ENCODE measurements at regions not wholly inside any gene's neighbourhood (a gene's known extent, or its start where the extent isn't known, plus 50 kb on each side); places are given as distances from the start of the nearest gene placed in this dataset.

- Histone ChIP-seq H3K4me3 (no peak overlapping the region), H3K4me1 (ENCODE audit: control insufficient read depth, insufficient read depth, low read length) (no peaks in the 10 kb centered on the region), H2AFZ (ENCODE audit: control insufficient read depth, low read depth, low read length) (no peak overlapping the region), H3K27me3 (replicated peaks in 1 of 2; ENCODE audit: control insufficient read depth in 2 of 2, insufficient read depth in 2 of 2, low read length in 1 of 2) (no peaks in the 10 kb centered on the region; a peak in 2 of 4 replicates), H3K9me3 (replicated peaks; ENCODE audit: control insufficient read depth, insufficient read depth, low read length) (no peaks in the 10 kb centered on the region), H3K36me3 (ENCODE audit: control insufficient read depth in 2 of 2, insufficient read depth in 2 of 2, low read length in 1 of 2) (no peaks in the 10 kb centered on the region), H3K79me2 (ENCODE audit: control insufficient read depth, insufficient read depth, low read length) (no peaks in the 10 kb centered on the region), H3K9ac (ENCODE audit: control insufficient read depth, insufficient read depth, low read length) (no peak overlapping the region), H4K20me1 (ENCODE audit: control insufficient read depth, insufficient read depth) (no peaks in the 10 kb centered on the region), H3K4me2 (ENCODE audit: control insufficient read depth, insufficient read depth) (no peak overlapping the region), H3K27ac (ENCODE audit: control insufficient read depth, insufficient read depth) (no peak overlapping the region)
- no TSS peak for BruUV-seq (replicated peaks)
- intact Hi-C loops (cut with micrococcal nuclease; ENCODE audit: unreplicated experiment): no loop called here
- WGBS (ENCODE audit: insufficient coverage, insufficient replicate concordance, low lambda C conversion rate, missing lambda C conversion rate): under 1% methylated on average over 8 of the region's 8 CpGs
- in situ Hi-C loops (cut with MboI): no loop called here
- POLR2A ChIA-PET: no interaction called here
- SMC1A ChIA-PET (ENCODE audit: uncharacterized antibody, unreplicated experiment): no interaction called here
- RAD21 ChIA-PET (ENCODE audit: unreplicated experiment): no interaction called here
- no peak for ATAC-seq
- no peak for DNase-seq (ENCODE audit: low read depth, low spot score)
- FAIRE-seq: no peak
- CTCF ChIA-PET: no interaction called here
- TF ChIP-seq HCFC1 (IDR thresholded peaks at IDR 0.05; ENCODE audit: low read length) (no peak), ZBTB11 (CRISPR knock-in tag; IDR thresholded peaks at IDR 0.05) (no peak), TAF1 (IDR thresholded peaks at IDR 0.05; ENCODE audit: borderline replicate concordance, low read depth, low read length) (no peak), ASH2L (IDR thresholded peaks at IDR 0.05; ENCODE audit: borderline replicate concordance, low read depth) (no peak), GABPA (IDR thresholded peaks at IDR 0.05; ENCODE audit: low read depth) (no peak), CEBPB (IDR thresholded peaks at IDR 0.05; ENCODE audit: borderline replicate concordance in 1 of 2, low read depth in 2 of 2, low read length in 2 of 2) (no peak), EZH2 (IDR thresholded peaks at IDR 0.05; ENCODE audit: borderline replicate concordance, control insufficient read depth, low read depth, low read length) (no peak), HDAC6 (IDR thresholded peaks at IDR 0.05; ENCODE audit: unreplicated experiment) (no peak), YY1 (IDR thresholded peaks at IDR 0.05; ENCODE audit: low read depth, low read length) (no peak), STAT1 (conservative IDR thresholded peaks at IDR 0.05) (no peak), NR2C2 (IDR thresholded peaks at IDR 0.05; ENCODE audit: borderline replicate concordance, control insufficient read depth, insufficient read length, low read depth) (no peak), USF1 (IDR thresholded peaks at IDR 0.05; ENCODE audit: borderline replicate concordance, extremely low read length, insufficient read depth, low read depth, low read length) (no peak), HDGF (IDR thresholded peaks at IDR 0.05) (no peak), IKZF2 (IDR thresholded peaks at IDR 0.05) (no peak), ZBTB4 (CRISPR knock-in tag; IDR thresholded peaks at IDR 0.05) (no peak), PAX5 (IDR thresholded peaks at IDR 0.05; ENCODE audit: borderline replicate concordance, low read depth, low read length) (no peak), USF2 (IDR thresholded peaks at IDR 0.05; ENCODE audit: borderline replicate concordance, low read depth, low read length) (no peak)
Observed at GRCh38 chr2:120629241-120629895, 106.3 kb upstream of the GLI2 start.

Measured in GM12878 (cell line).